H1 (cell line): ENCODE measurements at regions not wholly inside any gene's neighbourhood (a gene's known extent, or its start where the extent isn't known, plus 50 kb on each side); places are given as distances from the start of the nearest gene placed in this dataset.

ENCODE experiments used
- CTCF ChIA-PET: fragments of 300-600 bp; sonication (Branson Sonifier 250); formaldehyde crosslinking; loops from one replicate; lab custom pipeline; 2021; ENCODE audit not compliant: partially characterized antibody; lab: Charles Lee
- POLR2A ChIA-PET: fragments of 300-600 bp; sonication (Branson Sonifier 250); formaldehyde crosslinking; loops from one replicate; lab custom pipeline; 2021; ENCODE audit warnings: inconsistent platforms; ENCODE audit not compliant: partially characterized antibody; lab: Charles Lee
- DNase-seq, 2 experiments: peaks; one replicate each; pipeline versions ENCODE4 v3.0.0 to v3.0.0-alpha.2; 2010 to 2022; ENCODE audit warnings: low spot score in 2 of 2, low read depth in 1 of 2, mixed read lengths in 1 of 2
- FAIRE-seq: peaks from 2 replicates; lab custom pipeline; 2011; peaks lifted over from hg19 to GRCh38; lab: Jason Lieb, UNC
- H2AFZ ChIP-seq: 2 replicates; pipeline ENCODE4 v1.8.1; 2012; ENCODE audit warnings: low read length, inconsistent platforms
- H2AK5ac ChIP-seq: 2 replicates; pipeline ENCODE4 v1.6.1; 2013; ENCODE audit warnings: low read depth, low read length
- H2BK120ac ChIP-seq: replicated peaks from 2 replicates; pipeline ENCODE3; 2013; ENCODE audit warnings: low read depth, low read length, inconsistent platforms
- H2BK12ac ChIP-seq: 2 replicates; pipeline ENCODE4 v1.6.1; 2013; ENCODE audit warnings: low read depth, low read length
- H2BK15ac ChIP-seq: 2 replicates; pipeline ENCODE4 v1.6.1; 2013; ENCODE audit warnings: low read length
- H2BK20ac ChIP-seq: 2 replicates; pipeline ENCODE4 v1.6.1; 2013; ENCODE audit warnings: low read length
- H2BK5ac ChIP-seq: 2 replicates; pipeline ENCODE4 v1.6.1; 2013; ENCODE audit warnings: low read depth, low read length
- H3K14ac ChIP-seq: 2 replicates; pipeline ENCODE4 v1.6.1; 2013; ENCODE audit warnings: inconsistent platforms; ENCODE audit not compliant: insufficient read length
- H3K18ac ChIP-seq: 2 replicates; pipeline ENCODE4 v1.6.1; 2013; ENCODE audit warnings: low read length; ENCODE audit errors: extremely low read depth
- H3K23ac ChIP-seq: 2 replicates; pipeline ENCODE4 v1.6.1; 2013; ENCODE audit warnings: inconsistent platforms; ENCODE audit not compliant: insufficient read length
- H3K23me2 ChIP-seq: 2 replicates; pipeline ENCODE4 v1.6.1; 2013; ENCODE audit warnings: low read depth, low read length
- H3K27ac ChIP-seq: 2 replicates; pipeline ENCODE4 v1.6.1; 2011; ENCODE audit warnings: low read depth, low read length, inconsistent platforms
- H3K27me3 ChIP-seq, 4 experiments: replicated peaks in 1 of 4; 1 replicate in 1 of 4; 2 replicates in 3 of 4; pipeline versions ENCODE4 v1.6.1 to v1.8.1; 2011 to 2013; ENCODE audit warnings: low read length in 3 of 4, mild to moderate bottlenecking in 3 of 4, inconsistent platforms in 2 of 4, mixed read lengths in 2 of 4, moderate library complexity in 1 of 4; ENCODE audit not compliant: control insufficient read depth in 3 of 4, insufficient read depth in 3 of 4; ENCODE audit errors: extremely low read depth in 1 of 4
- H3K36me3 ChIP-seq, 4 experiments: 2 replicates each; pipeline versions ENCODE4 v1.6.1 to v1.8.1; 2011 to 2013; ENCODE audit warnings: mild to moderate bottlenecking in 4 of 4, low read length in 3 of 4, moderate library complexity in 2 of 4, control low read depth in 1 of 4, inconsistent platforms in 1 of 4; ENCODE audit not compliant: insufficient read depth in 4 of 4, control insufficient read depth in 2 of 4
- H3K4ac ChIP-seq: replicated peaks from 2 replicates; pipeline ENCODE3; 2013; ENCODE audit warnings: low read length, low read depth, mixed read lengths, inconsistent platforms; ENCODE audit not compliant: insufficient read length
- H3K4me1 ChIP-seq, 4 experiments: replicated peaks in 1 of 4; 1 replicate in 1 of 4; 2 replicates in 3 of 4; pipeline versions ENCODE4 v1.6.1 to v1.8.1; 2011 to 2013; ENCODE audit warnings: low read length in 3 of 4, inconsistent platforms in 2 of 4, mixed read lengths in 1 of 4; ENCODE audit not compliant: insufficient read depth in 4 of 4, control insufficient read depth in 3 of 4
- H3K4me2 ChIP-seq, 2 experiments: 2 replicates each; pipeline versions ENCODE4 v1.6.1 to v1.8.1; 2011 to 2013; ENCODE audit warnings: low read depth in 2 of 2, low read length in 2 of 2, control low read depth in 1 of 2, inconsistent platforms in 1 of 2, mild to moderate bottlenecking in 1 of 2; ENCODE audit not compliant: insufficient read depth in 1 of 2
- H3K4me3 ChIP-seq, 4 experiments: fragments of 200-600, 300-600 bp in 1 of 4; sonication (generic), shearing (Covaris generic), sonication (Bioruptor Twin) in 1 of 4; 2 replicates each; pipeline versions ENCODE4 v1.5.1 to v1.8.1; 2011 to 2016; ENCODE audit warnings: low read length in 4 of 4, low read depth in 3 of 4, control low read depth in 2 of 4, inconsistent platforms in 2 of 4, mild to moderate bottlenecking in 2 of 4, mixed read lengths in 1 of 4, moderate library complexity in 1 of 4; ENCODE audit not compliant: insufficient read depth in 2 of 4; ENCODE audit errors: extremely low read depth in 1 of 4
- H3K56ac ChIP-seq: replicated peaks from 2 replicates; pipeline ENCODE3; 2013; ENCODE audit warnings: low read depth, mild to moderate bottlenecking, mixed read lengths, low read length, inconsistent platforms; ENCODE audit not compliant: insufficient read length
- H3K79me1 ChIP-seq: 2 replicates; pipeline ENCODE4 v1.6.1; 2013; ENCODE audit warnings: low read depth, low read length, control low read depth
- H3K79me2 ChIP-seq, 2 experiments: 2 replicates each; pipeline versions ENCODE4 v1.6.1 to v1.8.1; 2012 to 2013; ENCODE audit warnings: low read length in 2 of 2, mild to moderate bottlenecking in 2 of 2, inconsistent platforms in 1 of 2; ENCODE audit not compliant: insufficient read depth in 2 of 2, control insufficient read depth in 1 of 2
- H3K9ac ChIP-seq, 4 experiments: replicated peaks in 1 of 4; 1 replicate in 1 of 4; 2 replicates in 3 of 4; pipeline versions ENCODE4 v1.6.1 to v1.8.1; 2011 to 2013; ENCODE audit warnings: low read depth in 3 of 4, low read length in 3 of 4, control low read depth in 2 of 4, mild to moderate bottlenecking in 2 of 4, moderate library complexity in 2 of 4, inconsistent platforms in 1 of 4; ENCODE audit errors: extremely low read depth in 1 of 4
- H3K9me3 ChIP-seq, 2 experiments: 2 replicates each; pipeline versions ENCODE4 v1.6.1 to v1.8.1; 2012 to 2013; ENCODE audit warnings: mild to moderate bottlenecking in 2 of 2, moderate library complexity in 2 of 2, control low read depth in 1 of 2, inconsistent platforms in 1 of 2, low read depth in 1 of 2, low read length in 1 of 2, mixed read lengths in 1 of 2; ENCODE audit not compliant: insufficient read depth in 2 of 2
- H4K20me1 ChIP-seq, 2 experiments: replicated peaks in 1 of 2; 2 replicates each; pipeline versions ENCODE3 to v1.8.1; 2011 to 2013; ENCODE audit warnings: inconsistent platforms in 2 of 2, low read length in 2 of 2, mild to moderate bottlenecking in 1 of 2; ENCODE audit not compliant: insufficient read depth in 2 of 2, control insufficient read depth in 1 of 2
- H4K5ac ChIP-seq: 2 replicates; pipeline ENCODE4 v1.6.1; 2013; ENCODE audit warnings: low read length, low read depth, mixed read lengths, inconsistent platforms; ENCODE audit not compliant: insufficient read length
- H4K8ac ChIP-seq: 2 replicates; pipeline ENCODE4 v1.8.0; 2013; ENCODE audit warnings: mild to moderate bottlenecking, moderate library complexity, low read length, inconsistent platforms; ENCODE audit not compliant: insufficient read depth; ENCODE audit errors: extremely low read depth
- H4K91ac ChIP-seq: replicated peaks from 2 replicates; pipeline ENCODE3; 2013; ENCODE audit warnings: low read length, mixed read lengths, inconsistent platforms; ENCODE audit not compliant: insufficient read length
- ASH2L ChIP-seq: fragments of 200-600, 300-600 bp; sonication (generic); IDR thresholded peaks from one replicate; pipeline ENCODE4 v1.7.1; 2017; ENCODE audit warnings: low read length
- CBX8 ChIP-seq: fragments of 300-800, 300-1000 bp; sonication (generic); IDR thresholded peaks from 2 replicates; pipeline ENCODE4 v1.7.1; 2016; ENCODE audit warnings: low read depth, low read length, borderline replicate concordance
- EGR1 ChIP-seq: IDR thresholded peaks from 2 replicates; pipeline ENCODE4 v1.6.1; 2011; ENCODE audit warnings: low read depth, low read length, borderline replicate concordance
- HDAC2 ChIP-seq, 2 experiments: fragments of 300-600 bp in 1 of 2; sonication (generic) in 1 of 2; IDR thresholded peaks; 2 replicates each; pipeline ENCODE4 v1.6.1; 2011 to 2012; ENCODE audit warnings: low read depth in 2 of 2, low read length in 2 of 2, mild to moderate bottlenecking in 2 of 2, moderate library complexity in 2 of 2, borderline replicate concordance in 1 of 2, inconsistent platforms in 1 of 2
- KDM5A ChIP-seq: fragments of 200-600 bp; IDR thresholded peaks from 2 replicates; pipeline ENCODE4 v1.7.1; 2012; ENCODE audit warnings: mild to moderate bottlenecking, low read length, inconsistent platforms, mixed read lengths
- PHF8 ChIP-seq: fragments of 200-600 bp; sonication (generic); conservative IDR thresholded peaks from 2 replicates; pipeline ENCODE4 v1.7.1; 2012; ENCODE audit warnings: low read depth, mild to moderate bottlenecking, inconsistent platforms, low read length, moderate library complexity
- RBBP5 ChIP-seq: IDR thresholded peaks from 2 replicates; pipeline ENCODE4 v1.7.1; 2012; ENCODE audit warnings: low read depth, mild to moderate bottlenecking, inconsistent platforms, low read length, moderate library complexity, borderline replicate concordance
- WGBS, 2 experiments: shearing (Covaris generic) in 1 of 2; methylation state at CpG; one replicate each; pipeline versions ENCODE4 v1.1.6 to v1.1.7; 2013 to 2015; ENCODE audit warnings: low lambda C conversion rate in 2 of 2, mixed read lengths in 2 of 2, inconsistent platforms in 1 of 2, low coverage in 1 of 2, missing lambda C conversion rate in 1 of 2; ENCODE audit not compliant: insufficient replicate concordance in 2 of 2, insufficient coverage in 1 of 2, insufficient read length in 1 of 2; ENCODE audit errors: extremely low coverage in 1 of 2, missing lambda C conversion rate in 1 of 2; 5-methylcytosine and 5-hydroxymethylcytosine counted together
- TF ChIP-seq, protein P1 (sequence below): IDR thresholded peaks from 2 replicates; pipeline ENCODE4 v1.6.1; 2012; ENCODE audit warnings: inconsistent platforms

GRCh38 chr1:148389027-148389339 lies 94.1 kb downstream of the PPIAL4G start:
- Histone ChIP-seq H3K14ac (no peak overlapping the region), H3K27ac (no peak overlapping the region), H3K79me2 (no peaks in the 10 kb centered on the region), H3K9me3 (no peaks in the 10 kb centered on the region), H2AFZ (peak overlapping the region; percentile 92; the same call in 1 of the 2 replicates), H4K91ac (no peak overlapping the region), H3K4me2 (peak overlapping the region; percentile 75), H4K5ac (peak overlapping the region; percentile 66), H3K36me3 (no peaks in the 10 kb centered on the region), H2BK5ac (no peak overlapping the region), H3K23me2 (peaks cover 3% of the 10 kb centered on the region; the same call in 1 of the 2 replicates), H3K27me3 (no peaks in the 10 kb centered on the region), H3K4me3 (peak overlapping the region in 2 of 4 experiments; percentile 46 to 65; a peak in 3 of 8 replicates), H3K56ac (no peak overlapping the region), H2AK5ac (no peak overlapping the region), H3K4ac (no peak overlapping the region), H2BK20ac (no peak overlapping the region), H3K79me1 (no peaks in the 10 kb centered on the region), H3K23ac (no peak overlapping the region), H4K8ac (no peak overlapping the region), H2BK12ac (no peak overlapping the region), H3K9ac (no peak overlapping the region; a peak in 2 of 7 replicates), H4K20me1 (no peaks in the 10 kb centered on the region), H3K18ac (no peak overlapping the region), H3K4me1 (peaks cover 0 to 4% (median 0%) of the 10 kb centered on the region in 4 experiments; a peak in 2 of 7 replicates), H2BK15ac (no peak overlapping the region), H2BK120ac (no peak overlapping the region)
- DNase-seq (no peak), FAIRE-seq (no peak)
- WGBS, 2 experiments: 32% methylated on average over 6 of the region's 6 CpGs; no CpG with 5 or more reads in 1 of the 2 experiments
- CTCF ChIA-PET: interaction anchor here (1.4 kb wide), 1 partner anchor 17 kb away, joined by 4 read pairs; no protein-coding TSS in a partner anchor
- POLR2A ChIA-PET: interaction anchor here (0.7 to 3.1 kb wide), 10 partner anchors 11 to 134 kb away, joined by 3 to 20 read pairs (median 6); no protein-coding TSS in a partner anchor
- TF ChIP-seq EGR1 (no peak), ASH2L (peak; percentile 43), KDM5A (no peak), RBBP5 (0 out of 2 replicates have a peak, but pooled peaks have one; percentile 16), CBX8 (no peak), PHF8 (0 out of 2 replicates have a peak, but pooled peaks have one; percentile 5), HDAC2 (IDR thresholded peaks at IDR 0.05; ENCODE audit: borderline replicate concordance in 1 of 2, low read depth in 2 of 2, low read length in 2 of 2) (no peak)
- TF ChIP-seq, protein P1, sequence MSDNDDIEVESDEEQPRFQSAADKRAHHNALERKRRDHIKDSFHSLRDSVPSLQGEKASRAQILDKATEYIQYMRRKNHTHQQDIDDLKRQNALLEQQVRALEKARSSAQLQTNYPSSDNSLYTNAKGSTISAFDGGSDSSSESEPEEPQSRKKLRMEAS: no peak
